K562 (cell line): ENCODE measurements at regions not wholly inside any gene's neighbourhood (a gene's known extent, or its start where the extent isn't known, plus 50 kb on each side); places are given as distances from the start of the nearest gene placed in this dataset.
"Not testable (repeated sequence)": the region's sequence is repeated elsewhere in the genome, so short reads cannot be mapped to it uniquely, and the experiment has no call there.

Experiments used
- HMGXB4 ChIP-seq: sonication (generic); formaldehyde crosslinking; IDR thresholded peaks from 2 replicates; pipeline ENCODE4 v1.8.1; 2023; ENCODE audit warnings: mild to moderate bottlenecking, missing genetic modification reagents
- KLF16 ChIP-seq: IDR thresholded peaks from 2 replicates; pipeline ENCODE4 v1.6.1; 2016; ENCODE audit warnings: antibody characterized with exemption
- ZNF395 ChIP-seq: fragments of 200-800 bp; sonication (Bioruptor generic); IDR thresholded peaks from 2 replicates; pipeline ENCODE4 v1.6.1; 2017; ENCODE audit warnings: missing genetic modification characterization, missing compliant biosample characterization

GRCh38 chr10:61037261-61037830, 93.4 kb upstream of the RHOBTB1 start:
- TF ChIP-seq ZNF395; KLF16; HMGXB4 (CRISPR knock-in tag): not testable (repeated sequence)
